ENCODE measurements at regions not wholly inside any gene's neighbourhood (a gene's known extent, or its start where the extent isn't known, plus 50 kb on each side); places are given as distances from the start of the nearest gene placed in this dataset.
A peak's percentile ranks its signal among the peaks of the same experiment; 100 is the strongest.

GRCh38 chr2:105573910-105574655 is 170.6 kb upstream of the NCK2 start:
- intact Hi-C loops (cut with micrococcal nuclease; ENCODE audit: unreplicated experiment) = no loop called here
- TF ChIP-seq EZH2 (IDR thresholded peaks at IDR 0.05; ENCODE audit: borderline replicate concordance, low read depth, low read length, poor library complexity, severe bottlenecking) (no peak), CTCF (conservative IDR thresholded peaks at IDR 0.05; ENCODE audit: low read depth, low read length) (no peak)
- Histone ChIP-seq H3K4me1 (ENCODE audit: insufficient read depth, low read length, poor library complexity, severe bottlenecking) (no peaks in the 10 kb centered on the region), H3K27ac (ENCODE audit: low read depth, low read length, poor library complexity, severe bottlenecking) (no peak overlapping the region), H3K4me3 (ENCODE audit: low read depth, low read length, poor library complexity, severe bottlenecking) (no peak overlapping the region), H3K9me3 (ENCODE audit: low read depth, low read length, poor library complexity, severe bottlenecking) (no peaks in the 10 kb centered on the region), H3K27me3 (replicated peaks; ENCODE audit: insufficient read depth, low read depth, low read length, poor library complexity) (peaks cover 2% of the 10 kb centered on the region), H3K36me3 (ENCODE audit: insufficient read depth, low read length, poor library complexity, severe bottlenecking) (no peaks in the 10 kb centered on the region)
- DNase-seq (ENCODE audit: low spot score) = peak; percentile 49
- ChIA-PET CTCF (no interaction called here), POLR2A (ENCODE audit: low non-redundant PET) (no interaction called here)
- BruUV-seq (replicated peaks) = no TSS peak

GRCh38 chr2:105573490-105573889 is 171.2 kb upstream of the NCK2 start:
- ChIA-PET CTCF (no interaction called here), POLR2A (ENCODE audit: low non-redundant PET) (no interaction called here)
- no peak for TF ChIP-seq CTCF (conservative IDR thresholded peaks at IDR 0.05; ENCODE audit: low read depth, low read length)
- no peak for TF ChIP-seq EZH2 (IDR thresholded peaks at IDR 0.05; ENCODE audit: borderline replicate concordance, low read depth, low read length, poor library complexity, severe bottlenecking)
- no peaks in the 10 kb centered on the region for H3K4me1 ChIP-seq (ENCODE audit: insufficient read depth, low read length, poor library complexity, severe bottlenecking)
- DNase-seq (ENCODE audit: low spot score) = no peak
- H3K27me3 ChIP-seq (replicated peaks; ENCODE audit: insufficient read depth, low read depth, low read length, poor library complexity) = peaks cover 4% of the 10 kb centered on the region
- BruUV-seq (replicated peaks) = no TSS peak
- no peaks in the 10 kb centered on the region for H3K9me3 ChIP-seq (ENCODE audit: low read depth, low read length, poor library complexity, severe bottlenecking)
- no peak overlapping the region for H3K4me3 ChIP-seq (ENCODE audit: low read depth, low read length, poor library complexity, severe bottlenecking)
- no peaks in the 10 kb centered on the region for H3K36me3 ChIP-seq (ENCODE audit: insufficient read depth, low read length, poor library complexity, severe bottlenecking)
- intact Hi-C loops (cut with micrococcal nuclease; ENCODE audit: unreplicated experiment) = no loop called here
- no peak overlapping the region for H3K27ac ChIP-seq (ENCODE audit: low read depth, low read length, poor library complexity, severe bottlenecking)

- POLR2A ChIA-PET (ENCODE audit: low non-redundant PET) = no interaction called here
- no peaks in the 10 kb centered on the region for H3K36me3 ChIP-seq (ENCODE audit: insufficient read depth, low read length, poor library complexity, severe bottlenecking)
- no TSS peak for BruUV-seq (replicated peaks)
- TF ChIP-seq CTCF (conservative IDR thresholded peaks at IDR 0.05; ENCODE audit: low read depth, low read length) (no peak), EZH2 (IDR thresholded peaks at IDR 0.05; ENCODE audit: borderline replicate concordance, low read depth, low read length, poor library complexity, severe bottlenecking) (no peak)
- H3K27me3 ChIP-seq (replicated peaks; ENCODE audit: insufficient read depth, low read depth, low read length, poor library complexity) = peaks cover 14% of the 10 kb centered on the region
- H3K4me1 ChIP-seq (ENCODE audit: insufficient read depth, low read length, poor library complexity, severe bottlenecking) = no peaks in the 10 kb centered on the region
- CTCF ChIA-PET = no interaction called here
- H3K9me3 ChIP-seq (ENCODE audit: low read depth, low read length, poor library complexity, severe bottlenecking) = no peaks in the 10 kb centered on the region
- no peak overlapping the region for H3K4me3 ChIP-seq (ENCODE audit: low read depth, low read length, poor library complexity, severe bottlenecking)
- DNase-seq (ENCODE audit: low spot score) = no peak
- intact Hi-C loops (cut with micrococcal nuclease; ENCODE audit: unreplicated experiment) = no loop called here
- H3K27ac ChIP-seq (ENCODE audit: low read depth, low read length, poor library complexity, severe bottlenecking) = no peak overlapping the region
These were observed 172.7 kb upstream of the FHL2 start for GRCh38 chr2:105571445-105571987.
